MM.1S (cell line): ENCODE measurements at regions not wholly inside any gene's neighbourhood (a gene's known extent, or its start where the extent isn't known, plus 50 kb on each side); places are given as distances from the start of the nearest gene placed in this dataset.
A peak's percentile ranks its signal among the peaks of the same experiment; 100 is the strongest.
"Not testable (repeated sequence)": the region's sequence is repeated elsewhere in the genome, so short reads cannot be mapped to it uniquely, and the experiment has no call there.

Experiments used
- DNase-seq: peaks from one replicate; pipeline ENCODE4 v3.0.0-alpha.2; 2015
- H2AFZ ChIP-seq: fragments of 300-600 bp; sonication (generic); 2 replicates; pipeline ENCODE4 v1.6.0; 2016; ENCODE audit warnings: antibody characterized with exemption, low read length
- H3F3A ChIP-seq: fragments of 300-600 bp; sonication (generic); 2 replicates; pipeline ENCODE4 v1.6.1; 2016; ENCODE audit warnings: mild to moderate bottlenecking, antibody characterized with exemption, low read length, moderate library complexity, mixed read lengths; ENCODE audit not compliant: insufficient read depth
- H3K27ac ChIP-seq: fragments of 300-600 bp; sonication (generic); 2 replicates; pipeline ENCODE4 v1.5.1; 2016; ENCODE audit warnings: mild to moderate bottlenecking, low read length
- H3K27me3 ChIP-seq: fragments of 300-600 bp; sonication (generic); replicated peaks from 2 replicates; pipeline ENCODE4 v1.6.0; 2016; ENCODE audit warnings: low read length; ENCODE audit not compliant: insufficient read depth
- H3K36me3 ChIP-seq: fragments of 300-600 bp; sonication (generic); replicated peaks from 2 replicates; pipeline ENCODE4 v1.6.1; 2016; ENCODE audit warnings: mild to moderate bottlenecking, low read length, mixed read lengths; ENCODE audit not compliant: insufficient read depth
- H3K4me1 ChIP-seq: fragments of 300-600 bp; sonication (generic); 2 replicates; pipeline ENCODE4 v1.6.1; 2016; ENCODE audit warnings: low read length, mixed read lengths
- H3K4me2 ChIP-seq: fragments of 300-600 bp; sonication (generic); 2 replicates; pipeline ENCODE4 v1.6.0; 2016; ENCODE audit warnings: low read depth, low read length
- H3K4me3 ChIP-seq: fragments of 300-600 bp; sonication (generic); 2 replicates; pipeline ENCODE4 v1.5.1; 2016; ENCODE audit warnings: low read length, mixed read lengths
- H3K79me2 ChIP-seq: fragments of 300-600 bp; sonication (generic); 2 replicates; pipeline ENCODE4 v1.6.1; 2016; ENCODE audit warnings: mixed run types, low read length, mixed read lengths
- H3K9ac ChIP-seq: fragments of 300-600 bp; sonication (generic); 2 replicates; pipeline ENCODE4 v1.6.1; 2016; ENCODE audit warnings: low read length, mixed read lengths
- H3K9me2 ChIP-seq: fragments of 300-600 bp; sonication (generic); replicated peaks from 2 replicates; pipeline ENCODE4 v1.6.1; 2016; ENCODE audit warnings: mild to moderate bottlenecking, low read length, mixed read lengths; ENCODE audit not compliant: insufficient read depth
- H3K9me3 ChIP-seq: fragments of 300-600 bp; sonication (generic); replicated peaks from 2 replicates; pipeline ENCODE4 v1.6.1; 2016; ENCODE audit warnings: mild to moderate bottlenecking, low read length, mixed read lengths; ENCODE audit not compliant: insufficient read depth
- H4K20me1 ChIP-seq: fragments of 300-600 bp; sonication (generic); 2 replicates; pipeline ENCODE4 v1.6.1; 2016; ENCODE audit warnings: mild to moderate bottlenecking, low read length, moderate library complexity, mixed read lengths; ENCODE audit not compliant: insufficient read depth
- EZH2 ChIP-seq: fragments of 300-600 bp; sonication (generic); optimal IDR thresholded peaks from 2 replicates; pipeline ENCODE3; 2017; ENCODE audit warnings: low read depth, mild to moderate bottlenecking, antibody characterized with exemption, low read length, mixed read lengths
- EZH2phosphoT487 ChIP-seq: fragments of 300-600 bp; sonication (generic); IDR thresholded peaks from 2 replicates; pipeline ENCODE4 v1.6.1; 2018; ENCODE audit warnings: antibody characterized with exemption, low read length
- TF ChIP-seq, protein P1 (sequence below): fragments of 300-600 bp; sonication (generic); IDR thresholded peaks from 2 replicates; pipeline ENCODE4 v1.5.1; 2016; ENCODE audit warnings: antibody characterized with exemption, low read length, mixed read lengths

GRCh38 chr15:31437686-31438085, 111.1 kb downstream of the KLF13 start:
- H3K4me2 ChIP-seq = no peak overlapping the region
- no peak overlapping the region for H3K4me3 ChIP-seq
- no peaks in the 10 kb centered on the region for H3K9me3 ChIP-seq
- H3K9ac ChIP-seq = no peak overlapping the region
- TF ChIP-seq EZH2phosphoT487 (no peak), EZH2 (no peak)
- TF ChIP-seq, protein P1, sequence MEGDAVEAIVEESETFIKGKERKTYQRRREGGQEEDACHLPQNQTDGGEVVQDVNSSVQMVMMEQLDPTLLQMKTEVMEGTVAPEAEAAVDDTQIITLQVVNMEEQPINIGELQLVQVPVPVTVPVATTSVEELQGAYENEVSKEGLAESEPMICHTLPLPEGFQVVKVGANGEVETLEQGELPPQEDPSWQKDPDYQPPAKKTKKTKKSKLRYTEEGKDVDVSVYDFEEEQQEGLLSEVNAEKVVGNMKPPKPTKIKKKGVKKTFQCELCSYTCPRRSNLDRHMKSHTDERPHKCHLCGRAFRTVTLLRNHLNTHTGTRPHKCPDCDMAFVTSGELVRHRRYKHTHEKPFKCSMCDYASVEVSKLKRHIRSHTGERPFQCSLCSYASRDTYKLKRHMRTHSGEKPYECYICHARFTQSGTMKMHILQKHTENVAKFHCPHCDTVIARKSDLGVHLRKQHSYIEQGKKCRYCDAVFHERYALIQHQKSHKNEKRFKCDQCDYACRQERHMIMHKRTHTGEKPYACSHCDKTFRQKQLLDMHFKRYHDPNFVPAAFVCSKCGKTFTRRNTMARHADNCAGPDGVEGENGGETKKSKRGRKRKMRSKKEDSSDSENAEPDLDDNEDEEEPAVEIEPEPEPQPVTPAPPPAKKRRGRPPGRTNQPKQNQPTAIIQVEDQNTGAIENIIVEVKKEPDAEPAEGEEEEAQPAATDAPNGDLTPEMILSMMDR = no peak
- H3K27ac ChIP-seq = no peak overlapping the region
- peaks cover 16% of the 10 kb centered on the region for H3F3A ChIP-seq
- H3K79me2 ChIP-seq = no peaks in the 10 kb centered on the region
- DNase-seq = no peak
- no peaks in the 10 kb centered on the region for H3K9me2 ChIP-seq
- H4K20me1 ChIP-seq = no peaks in the 10 kb centered on the region
- peaks cover 34% of the 10 kb centered on the region for H3K4me1 ChIP-seq
- no peak overlapping the region for H2AFZ ChIP-seq
- no peaks in the 10 kb centered on the region for H3K27me3 ChIP-seq
- H3K36me3 ChIP-seq = no peaks in the 10 kb centered on the region

GRCh38 chr15:31438601-31439265, 112.1 kb downstream of the KLF13 start:
- no peaks in the 10 kb centered on the region for H3K9me3 ChIP-seq
- H3K36me3 ChIP-seq = no peaks in the 10 kb centered on the region
- no peak overlapping the region for H2AFZ ChIP-seq
- no peaks in the 10 kb centered on the region for H3K79me2 ChIP-seq
- H3K4me2 ChIP-seq = no peak overlapping the region
- H3K4me3 ChIP-seq = no peak overlapping the region
- H4K20me1 ChIP-seq = no peaks in the 10 kb centered on the region
- DNase-seq = no peak
- no peak overlapping the region for H3K27ac ChIP-seq
- TF ChIP-seq EZH2 = no peak
- TF ChIP-seq EZH2phosphoT487 = no peak
- TF ChIP-seq, protein P1 = no peak
- no peaks in the 10 kb centered on the region for H3K27me3 ChIP-seq
- H3F3A ChIP-seq = peaks cover 16% of the 10 kb centered on the region
- H3K4me1 ChIP-seq = peaks cover 38% of the 10 kb centered on the region
- no peaks in the 10 kb centered on the region for H3K9me2 ChIP-seq
- H3K9ac ChIP-seq = no peak overlapping the region

DNA sequence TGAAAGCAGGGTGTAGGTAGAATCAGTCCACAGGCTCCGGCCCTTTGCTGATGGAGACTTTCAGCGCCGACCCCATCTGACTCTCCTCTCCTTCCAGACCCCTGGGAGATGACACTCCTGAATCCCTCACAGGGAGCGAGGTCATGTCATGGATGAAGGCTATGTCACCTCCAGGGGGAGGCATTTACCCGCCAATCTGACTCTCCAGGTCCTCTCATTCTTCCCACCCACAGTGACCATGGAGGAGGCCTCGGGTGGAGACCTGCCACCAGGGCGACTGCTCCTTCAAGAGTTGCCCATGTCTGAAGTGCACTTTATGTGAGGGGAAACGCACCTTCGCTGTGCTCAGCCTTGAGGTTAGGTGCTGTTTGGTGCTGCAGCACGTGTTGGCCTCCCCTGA, 112.7 kb downstream of the KLF13 start:
- no peaks in the 10 kb centered on the region for H4K20me1 ChIP-seq
- no peak overlapping the region for H3K9ac ChIP-seq
- H2AFZ ChIP-seq = no peak overlapping the region
- no peak for TF ChIP-seq EZH2
- TF ChIP-seq, protein P1 = peak; percentile 63
- H3K4me1 ChIP-seq = peaks cover 39% of the 10 kb centered on the region
- H3K4me2 ChIP-seq = no peak overlapping the region
- no peak overlapping the region for H3K4me3 ChIP-seq
- no peaks in the 10 kb centered on the region for H3K27me3 ChIP-seq
- H3K9me2 ChIP-seq = no peaks in the 10 kb centered on the region
- no peaks in the 10 kb centered on the region for H3K9me3 ChIP-seq
- peak; percentile 51 for DNase-seq
- no peaks in the 10 kb centered on the region for H3K79me2 ChIP-seq
- H3K36me3 ChIP-seq = no peaks in the 10 kb centered on the region
- peaks cover 16% of the 10 kb centered on the region for H3F3A ChIP-seq
- H3K27ac ChIP-seq = no peak overlapping the region

GRCh38 chr15:31440216-31440615, 113.6 kb downstream of the KLF13 start:
- DNase-seq, H3K36me3 ChIP-seq, H3K79me2 ChIP-seq, H3K27ac ChIP-seq, H3K4me2 ChIP-seq, H4K20me1 ChIP-seq, H3K27me3 ChIP-seq, H2AFZ ChIP-seq, H3K4me3 ChIP-seq, H3K9me3 ChIP-seq, H3K9me2 ChIP-seq, H3K9ac ChIP-seq: not testable (repeated sequence)
- peaks cover 15% of the 10 kb centered on the region for H3F3A ChIP-seq
- peaks cover 39% of the 10 kb centered on the region for H3K4me1 ChIP-seq
